ENCODE measurements at regions not wholly inside any gene's neighbourhood (a gene's known extent, or its start where the extent isn't known, plus 50 kb on each side); places are given as distances from the start of the nearest gene placed in this dataset.
"Not testable (repeated sequence)": the region's sequence is repeated elsewhere in the genome, so short reads cannot be mapped to it uniquely, and the experiment has no call there.

DNA sequence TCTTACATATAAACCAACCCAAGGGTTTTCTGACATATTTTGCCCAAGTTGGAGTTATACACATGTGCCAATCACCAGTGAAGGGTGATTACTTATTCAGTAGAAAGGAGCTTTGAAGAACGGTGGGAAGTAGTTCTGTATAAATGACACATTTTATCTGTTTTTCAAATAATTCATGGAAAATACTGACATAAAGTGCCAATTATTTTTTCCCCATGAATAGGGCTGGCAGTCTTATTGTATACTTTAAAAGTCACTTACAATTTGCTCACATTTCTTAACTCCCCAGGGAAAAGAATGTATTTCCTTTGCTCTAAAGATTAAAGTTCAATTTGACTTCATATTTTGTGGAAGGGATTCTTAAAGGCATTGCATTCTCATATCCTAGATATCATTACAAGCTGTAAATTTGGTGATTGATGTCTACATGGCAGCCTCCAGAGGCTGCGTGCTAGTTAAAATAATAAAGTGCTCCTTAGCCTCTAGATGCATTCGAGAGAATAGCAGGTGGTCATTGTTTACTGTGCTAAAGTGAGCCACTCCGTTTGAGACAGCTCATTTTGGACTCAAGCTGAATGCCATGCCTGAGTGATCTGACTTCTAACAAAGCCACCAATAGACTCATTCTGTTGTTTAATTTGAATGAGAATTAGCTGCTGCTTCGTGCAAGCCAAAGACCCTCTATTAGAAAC, 148.8 kb upstream of the NRP1 start:
- TF ChIP-seq, protein P1, sequence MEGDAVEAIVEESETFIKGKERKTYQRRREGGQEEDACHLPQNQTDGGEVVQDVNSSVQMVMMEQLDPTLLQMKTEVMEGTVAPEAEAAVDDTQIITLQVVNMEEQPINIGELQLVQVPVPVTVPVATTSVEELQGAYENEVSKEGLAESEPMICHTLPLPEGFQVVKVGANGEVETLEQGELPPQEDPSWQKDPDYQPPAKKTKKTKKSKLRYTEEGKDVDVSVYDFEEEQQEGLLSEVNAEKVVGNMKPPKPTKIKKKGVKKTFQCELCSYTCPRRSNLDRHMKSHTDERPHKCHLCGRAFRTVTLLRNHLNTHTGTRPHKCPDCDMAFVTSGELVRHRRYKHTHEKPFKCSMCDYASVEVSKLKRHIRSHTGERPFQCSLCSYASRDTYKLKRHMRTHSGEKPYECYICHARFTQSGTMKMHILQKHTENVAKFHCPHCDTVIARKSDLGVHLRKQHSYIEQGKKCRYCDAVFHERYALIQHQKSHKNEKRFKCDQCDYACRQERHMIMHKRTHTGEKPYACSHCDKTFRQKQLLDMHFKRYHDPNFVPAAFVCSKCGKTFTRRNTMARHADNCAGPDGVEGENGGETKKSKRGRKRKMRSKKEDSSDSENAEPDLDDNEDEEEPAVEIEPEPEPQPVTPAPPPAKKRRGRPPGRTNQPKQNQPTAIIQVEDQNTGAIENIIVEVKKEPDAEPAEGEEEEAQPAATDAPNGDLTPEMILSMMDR (IDR thresholded peaks at IDR 0.05) = no peak
- no peak for TF ChIP-seq ZFX (IDR thresholded peaks at IDR 0.05; ENCODE audit: borderline replicate concordance)
- no peak overlapping the region for H3K27ac ChIP-seq

GRCh38 chr10:33482486-33482885, 148.0 kb upstream of the NRP1 start:
- no peak overlapping the region for H3K27ac ChIP-seq
- TF ChIP-seq, protein P1 (IDR thresholded peaks at IDR 0.05) = no peak
- no peak for TF ChIP-seq ZFX (IDR thresholded peaks at IDR 0.05; ENCODE audit: borderline replicate concordance)

DNA sequence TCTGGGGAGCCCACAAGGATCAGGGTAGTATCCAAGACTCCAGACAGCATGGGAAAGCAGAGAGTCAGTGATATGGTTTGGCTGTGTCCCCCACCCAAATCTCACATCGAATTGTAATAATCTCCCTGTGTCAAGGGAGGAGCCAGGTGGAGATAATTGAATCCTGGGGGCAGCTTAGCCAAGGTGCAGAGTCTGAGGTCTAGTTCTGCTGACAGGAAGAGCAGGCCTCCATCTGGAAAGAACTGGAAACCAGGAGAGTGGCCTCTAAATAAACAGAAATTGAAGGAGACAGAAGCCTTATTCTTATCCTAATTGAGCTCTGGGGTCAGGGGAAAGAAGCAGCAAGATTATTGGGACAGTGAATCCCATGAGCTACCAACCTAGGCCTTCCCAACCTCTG, 146.7 kb upstream of the NRP1 start:
- no peak overlapping the region for H3K27ac ChIP-seq
- no peak for TF ChIP-seq ZFX (IDR thresholded peaks at IDR 0.05; ENCODE audit: borderline replicate concordance)
- TF ChIP-seq, protein P1 (IDR thresholded peaks at IDR 0.05) = no peak

DNA sequence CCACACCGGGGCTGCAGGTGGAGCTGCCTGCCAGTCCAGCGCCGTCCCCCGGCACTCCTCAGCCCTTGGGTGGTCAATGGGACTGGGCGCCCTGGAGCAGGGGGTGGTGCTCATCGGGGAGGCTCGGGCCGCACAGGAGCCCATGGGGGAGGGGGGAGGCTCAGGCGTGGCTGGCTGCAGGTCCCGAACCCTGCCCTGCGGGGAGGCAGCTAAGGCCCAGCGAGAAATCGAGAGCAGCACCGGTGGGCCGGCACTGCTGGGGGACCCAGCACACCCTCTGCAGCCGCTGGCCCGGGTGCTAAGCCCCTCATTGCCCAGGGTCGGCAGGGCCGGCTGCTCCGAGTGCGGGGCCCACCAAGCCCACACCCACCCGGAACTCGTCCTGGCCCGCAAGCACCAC, 145.9 kb upstream of the NRP1 start:
- H3K27ac ChIP-seq = not testable (repeated sequence)

- TF ChIP-seq, protein P1 (IDR thresholded peaks at IDR 0.05) = no peak
- no peak for TF ChIP-seq ZFX (IDR thresholded peaks at IDR 0.05; ENCODE audit: borderline replicate concordance)
- peak overlapping the region; percentile 30 for H3K27ac ChIP-seq
Observed at GRCh38 chr10:33478675-33479125, 144.2 kb upstream of the NRP1 start.

- peak overlapping the region; percentile 30 for H3K27ac ChIP-seq
- TF ChIP-seq, protein P1 (IDR thresholded peaks at IDR 0.05) = no peak
- TF ChIP-seq ZFX (IDR thresholded peaks at IDR 0.05; ENCODE audit: borderline replicate concordance) = no peak
Observed at GRCh38 chr10:33478089-33478674, 143.7 kb upstream of the NRP1 start.

DNA sequence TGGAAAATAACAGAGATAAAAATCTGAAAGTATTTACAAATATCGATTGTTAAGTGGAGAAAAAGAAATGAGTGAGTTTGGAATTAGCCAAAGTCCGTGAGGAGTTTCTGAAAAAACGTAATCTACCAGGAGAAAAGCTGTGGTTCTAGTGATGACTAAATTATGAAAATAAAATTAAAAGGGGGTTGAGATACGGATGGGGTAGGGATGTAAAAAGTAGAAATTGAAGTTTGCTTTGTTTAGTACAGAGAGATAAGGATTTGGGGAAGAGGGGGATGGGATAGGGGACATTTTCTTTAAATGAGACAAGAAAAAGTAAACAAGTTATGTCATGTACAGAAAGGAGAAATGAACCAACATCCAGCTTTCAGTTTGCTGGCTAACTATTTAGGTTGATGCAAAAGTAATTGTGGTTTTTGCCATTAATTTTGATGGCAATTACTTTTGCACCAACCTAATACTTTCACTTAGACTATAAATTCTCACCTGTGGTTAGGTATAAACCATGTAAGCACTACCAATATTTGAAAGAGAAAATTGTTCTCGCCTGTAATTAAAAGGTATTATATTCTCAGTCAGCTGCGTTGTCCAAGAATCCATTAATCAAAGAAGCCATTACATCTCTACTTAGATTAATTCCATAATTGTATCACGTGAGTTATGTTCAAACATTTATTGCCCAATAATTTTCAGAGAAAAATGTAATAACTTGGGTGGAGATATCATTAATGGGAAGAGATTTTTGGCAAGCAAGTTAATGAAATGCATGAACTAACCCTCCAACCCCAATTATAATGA, 143.0 kb upstream of the NRP1 start:
- no peak for TF ChIP-seq ZFX (IDR thresholded peaks at IDR 0.05; ENCODE audit: borderline replicate concordance)
- TF ChIP-seq, protein P1 (IDR thresholded peaks at IDR 0.05) = no peak
- H3K27ac ChIP-seq = peak overlapping the region; percentile 30; the same call in 1 of the 2 replicates
